HG02571 (cell line): ENCODE measurements at regions not wholly inside any gene's neighbourhood (a gene's known extent, or its start where the extent isn't known, plus 50 kb on each side); places are given as distances from the start of the nearest gene placed in this dataset.

Source experiments
- ATAC-seq: cut with Tn5 transposase; IDR thresholded peaks from one replicate; pipeline ENCODE4 v1.9.1; 2021; ENCODE audit warnings: mild to moderate bottlenecking, moderate library complexity; ENCODE audit not compliant: unreplicated experiment

GRCh38 chr6:126091466-126091865 lies 105.1 kb downstream of the TRMT11 start:
- ATAC-seq = no peak

- ATAC-seq = no peak
Observed at GRCh38 chr6:126093108-126093507, 106.8 kb downstream of the TRMT11 start.

GRCh38 chr6:126094411-126094810 lies 108.1 kb downstream of the TRMT11 start:
- no peak for ATAC-seq

- no peak for ATAC-seq
Observed at GRCh38 chr6:126100386-126100785, 114.0 kb downstream of the TRMT11 start.

- ATAC-seq = no peak
Observed at GRCh38 chr6:126102358-126102757, 116.0 kb downstream of the TRMT11 start.

- ATAC-seq = no peak
Observed at GRCh38 chr6:126103993-126104392, 117.7 kb downstream of the TRMT11 start.

- no peak for ATAC-seq
Observed at GRCh38 chr6:126107475-126108166, 121.3 kb downstream of the TRMT11 start.

GRCh38 chr6:126110512-126111270 lies 124.4 kb downstream of the TRMT11 start:
- no peak for ATAC-seq

- ATAC-seq = no peak
Observed at GRCh38 chr6:126111327-126111726, 125.0 kb downstream of the TRMT11 start.

- no peak for ATAC-seq
Observed at GRCh38 chr6:126112171-126112632, 125.9 kb downstream of the TRMT11 start.

GRCh38 chr6:126113261-126113660 lies 126.9 kb downstream of the TRMT11 start:
- ATAC-seq = no peak

- ATAC-seq = no peak
Observed at GRCh38 chr6:126117251-126117650, 130.9 kb downstream of the TRMT11 start.

- no peak for ATAC-seq
Observed at GRCh38 chr6:126118058-126118755, 131.9 kb downstream of the TRMT11 start.

- ATAC-seq = no peak
Observed at GRCh38 chr6:126118936-126119335, 132.6 kb downstream of the TRMT11 start.

- no peak for ATAC-seq
Observed at GRCh38 chr6:126123226-126123625, 136.9 kb downstream of the TRMT11 start.

GRCh38 chr6:126127659-126128058 lies 141.3 kb downstream of the TRMT11 start:
- ATAC-seq = no peak

GRCh38 chr6:126131246-126131645 lies 144.9 kb downstream of the TRMT11 start:
- ATAC-seq = no peak

GRCh38 chr6:126133984-126134383 lies 147.6 kb downstream of the TRMT11 start:
- no peak for ATAC-seq

GRCh38 chr6:126134491-126134890 lies 148.2 kb downstream of the TRMT11 start:
- no peak for ATAC-seq

GRCh38 chr6:126140015-126140414 lies 153.7 kb downstream of the TRMT11 start:
- no peak for ATAC-seq

GRCh38 chr6:126143761-126144251 lies 157.5 kb downstream of the TRMT11 start:
- ATAC-seq = no peak
